GM13977 (cell line): ENCODE measurements at regions not wholly inside any gene's neighbourhood (a gene's known extent, or its start where the extent isn't known, plus 50 kb on each side); places are given as distances from the start of the nearest gene placed in this dataset.

Source experiments
- DNase-seq: peaks from one replicate; pipeline ENCODE4 v3.0.0; 2012; ENCODE audit warnings: low spot score
- in situ Hi-C: fragments of 300-500 bp; cut with MboI; formaldehyde crosslinking; loops from one replicate; pipeline ENCODE4 v1.12.0; 2022; ENCODE audit warnings: low sequenced_read_pairs, low pct_unique_long_range_greater_than_20kb, mixed read lengths, inconsistent platforms; ENCODE audit not compliant: unreplicated experiment
- TF ChIP-seq, protein P1 (sequence below): IDR thresholded peaks from 2 replicates; pipeline ENCODE4 v1.5.1; 2012; ENCODE audit warnings: mild to moderate bottlenecking, control low read depth; ENCODE audit not compliant: insufficient read depth; ENCODE audit errors: extremely low read depth, missing control alignments

DNA sequence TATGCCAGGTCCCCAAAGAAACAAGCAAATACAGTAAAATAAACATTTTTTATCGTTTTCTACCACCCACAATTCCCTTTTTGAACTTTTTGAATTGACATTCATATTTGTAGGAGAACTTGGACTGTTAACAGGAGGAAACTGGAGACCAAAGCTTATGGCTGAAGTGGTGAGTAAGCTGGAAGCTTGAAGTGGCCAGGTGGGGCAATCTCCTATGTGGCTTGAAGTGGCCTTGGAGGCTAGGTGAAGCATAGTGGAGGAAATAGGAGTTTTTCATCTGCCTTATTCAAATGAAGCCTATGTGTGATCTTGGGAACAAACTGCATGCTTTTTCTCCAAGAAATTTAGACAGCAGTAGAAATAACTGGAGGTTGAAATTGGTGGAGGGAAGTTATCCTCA, 962.9 kb upstream of the FANCL start:
- no peak for DNase-seq
- in situ Hi-C loops: no loop called here
- TF ChIP-seq, protein P1, sequence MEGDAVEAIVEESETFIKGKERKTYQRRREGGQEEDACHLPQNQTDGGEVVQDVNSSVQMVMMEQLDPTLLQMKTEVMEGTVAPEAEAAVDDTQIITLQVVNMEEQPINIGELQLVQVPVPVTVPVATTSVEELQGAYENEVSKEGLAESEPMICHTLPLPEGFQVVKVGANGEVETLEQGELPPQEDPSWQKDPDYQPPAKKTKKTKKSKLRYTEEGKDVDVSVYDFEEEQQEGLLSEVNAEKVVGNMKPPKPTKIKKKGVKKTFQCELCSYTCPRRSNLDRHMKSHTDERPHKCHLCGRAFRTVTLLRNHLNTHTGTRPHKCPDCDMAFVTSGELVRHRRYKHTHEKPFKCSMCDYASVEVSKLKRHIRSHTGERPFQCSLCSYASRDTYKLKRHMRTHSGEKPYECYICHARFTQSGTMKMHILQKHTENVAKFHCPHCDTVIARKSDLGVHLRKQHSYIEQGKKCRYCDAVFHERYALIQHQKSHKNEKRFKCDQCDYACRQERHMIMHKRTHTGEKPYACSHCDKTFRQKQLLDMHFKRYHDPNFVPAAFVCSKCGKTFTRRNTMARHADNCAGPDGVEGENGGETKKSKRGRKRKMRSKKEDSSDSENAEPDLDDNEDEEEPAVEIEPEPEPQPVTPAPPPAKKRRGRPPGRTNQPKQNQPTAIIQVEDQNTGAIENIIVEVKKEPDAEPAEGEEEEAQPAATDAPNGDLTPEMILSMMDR: no peak

DNA sequence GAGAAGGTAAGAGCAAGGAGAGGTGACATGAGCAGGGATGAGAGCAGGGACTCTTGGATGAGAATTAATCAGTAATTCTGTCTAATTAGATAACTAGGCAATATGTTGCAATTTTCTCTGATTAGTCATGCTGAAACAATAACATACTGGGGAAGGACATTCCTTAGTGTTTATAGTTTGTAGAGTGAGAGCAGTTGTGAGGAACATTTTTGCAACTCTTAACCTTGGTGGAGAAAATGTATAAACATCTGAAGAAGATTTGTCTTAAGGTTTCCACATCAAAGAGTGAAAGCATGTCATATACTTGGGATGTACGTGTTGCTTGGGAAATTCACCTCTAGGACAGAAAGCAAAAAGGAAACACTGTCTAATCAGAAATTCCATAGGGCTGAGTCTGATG, 955.4 kb upstream of the FANCL start:
- in situ Hi-C loops: no loop called here
- TF ChIP-seq, protein P1: no peak
- DNase-seq: no peak

DNA sequence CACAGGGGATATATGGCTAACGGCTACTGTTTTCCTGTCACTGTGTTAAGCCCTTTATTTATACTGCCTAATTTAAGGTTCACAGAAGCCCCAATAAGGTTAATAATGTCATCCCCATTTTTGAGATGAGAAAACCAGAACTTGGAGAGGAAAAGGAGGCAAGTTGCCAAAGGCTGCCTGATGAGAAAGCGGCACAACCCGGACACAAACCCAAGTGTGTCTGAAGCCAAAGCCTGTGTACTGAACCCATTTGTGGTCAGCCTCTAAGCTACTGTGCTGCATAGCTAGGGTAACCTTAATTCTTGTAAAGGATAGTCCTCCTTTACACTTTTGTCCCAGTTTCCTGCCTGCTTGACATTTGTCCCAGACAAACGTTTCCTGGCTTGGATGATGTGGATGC, 954.7 kb upstream of the FANCL start:
- DNase-seq: no peak
- in situ Hi-C loops: no loop called here

DNA sequence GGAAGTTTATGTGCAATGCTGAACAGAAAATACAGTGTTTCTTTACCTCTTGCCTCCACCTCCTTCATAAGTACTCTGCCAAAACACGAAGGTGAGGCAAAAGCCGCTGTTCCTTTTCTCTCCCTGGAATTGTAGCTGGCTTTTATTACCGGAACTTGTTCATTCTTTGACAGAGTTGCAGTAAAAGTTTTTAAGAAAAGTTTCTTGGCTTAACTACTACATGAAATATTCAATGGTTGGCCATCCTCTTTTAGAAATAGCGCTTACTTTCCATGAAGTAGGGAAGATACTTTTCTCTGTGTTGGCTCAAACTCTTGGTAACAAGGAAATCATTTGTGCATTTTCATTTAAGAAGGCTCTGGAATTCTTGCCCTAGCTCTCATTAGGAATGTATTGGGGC, 950.7 kb upstream of the FANCL start:
- in situ Hi-C loops: no loop called here
- no peak for DNase-seq
- TF ChIP-seq, protein P1: no peak

More for the DNA sequence above, 954.7 kb upstream of the FANCL start:
- TF ChIP-seq, protein P1: no peak

DNA sequence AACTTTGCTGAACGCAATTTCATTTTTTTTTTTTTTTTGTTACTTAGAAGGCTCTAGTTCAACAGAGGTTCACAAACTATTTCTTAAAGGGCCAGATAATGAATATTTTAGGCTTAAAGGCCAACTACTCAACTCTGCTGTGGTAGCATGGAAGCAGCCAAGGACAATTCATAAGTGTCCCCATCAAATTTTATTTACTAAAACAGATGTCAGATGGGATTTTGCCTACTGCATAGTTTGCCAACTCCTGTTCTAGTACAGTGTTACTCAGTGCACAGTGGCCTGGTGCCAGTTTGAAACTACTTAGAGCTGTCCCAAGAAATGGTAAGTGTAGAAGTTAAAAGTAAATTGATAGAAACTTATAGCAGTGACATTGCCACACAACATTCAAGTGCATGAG, 949.4 kb upstream of the FANCL start:
- TF ChIP-seq, protein P1: no peak
- in situ Hi-C loops: no loop called here
- DNase-seq: no peak

DNA sequence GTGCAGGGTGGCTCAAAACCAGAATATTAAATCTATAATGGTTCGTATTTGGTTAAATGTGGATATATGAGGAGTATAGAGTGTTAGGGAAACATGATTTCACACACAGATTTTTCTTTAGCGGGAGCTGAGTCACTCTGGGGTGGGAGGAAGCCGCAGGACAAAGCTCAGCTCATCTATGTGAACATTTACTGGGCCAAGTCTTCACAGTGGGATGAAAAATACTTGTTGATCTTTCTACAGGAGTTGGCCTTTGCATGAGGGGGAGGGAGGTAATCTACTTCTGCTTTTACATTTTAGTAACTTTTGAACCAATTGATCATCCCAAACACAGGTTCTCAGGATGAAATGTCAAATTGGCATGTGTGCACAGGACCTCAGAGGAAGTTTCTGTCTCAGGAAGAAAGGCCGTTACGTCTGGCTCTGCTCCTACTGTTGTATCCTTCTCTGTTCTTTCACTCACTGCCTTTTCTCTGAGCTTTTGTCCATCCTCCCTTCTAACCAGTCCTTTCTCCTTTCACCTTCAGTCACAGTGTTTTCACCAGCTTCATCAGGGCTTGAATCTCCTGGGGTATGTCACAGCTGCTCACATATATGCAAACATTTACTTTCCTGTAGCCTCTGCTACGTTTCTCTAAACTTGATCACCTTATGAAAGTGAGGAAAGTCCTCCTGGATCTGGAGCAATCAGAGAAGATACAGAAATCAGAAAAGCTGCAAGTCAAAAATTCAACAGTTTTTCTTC, 943.3 kb upstream of the FANCL start:
- no peak for DNase-seq
- TF ChIP-seq, protein P1: no peak
- in situ Hi-C loops: no loop called here
